ENCODE measurements at regions not wholly inside any gene's neighbourhood (a gene's known extent, or its start where the extent isn't known, plus 50 kb on each side); places are given as distances from the start of the nearest gene placed in this dataset.

DNA sequence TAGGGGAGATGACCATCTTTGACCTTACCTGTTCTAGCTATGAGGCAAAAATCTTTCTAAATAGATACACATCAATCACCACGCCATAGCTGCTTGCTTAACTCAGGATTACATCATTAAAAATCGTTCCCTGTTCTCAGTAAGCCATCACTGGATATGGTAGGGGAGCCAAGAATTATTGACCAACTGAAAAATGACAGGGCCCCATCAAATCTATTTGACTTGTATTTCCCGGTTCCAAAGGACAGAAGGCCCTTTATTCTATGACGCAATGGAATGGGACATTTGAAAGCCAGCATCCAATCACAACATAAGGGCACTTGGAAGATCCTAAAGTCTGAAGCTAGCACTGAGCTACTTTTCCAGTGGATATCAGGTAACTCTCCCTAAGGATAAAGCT is 75.6 kb upstream of the NOCT start:
- TF ChIP-seq, protein P1, sequence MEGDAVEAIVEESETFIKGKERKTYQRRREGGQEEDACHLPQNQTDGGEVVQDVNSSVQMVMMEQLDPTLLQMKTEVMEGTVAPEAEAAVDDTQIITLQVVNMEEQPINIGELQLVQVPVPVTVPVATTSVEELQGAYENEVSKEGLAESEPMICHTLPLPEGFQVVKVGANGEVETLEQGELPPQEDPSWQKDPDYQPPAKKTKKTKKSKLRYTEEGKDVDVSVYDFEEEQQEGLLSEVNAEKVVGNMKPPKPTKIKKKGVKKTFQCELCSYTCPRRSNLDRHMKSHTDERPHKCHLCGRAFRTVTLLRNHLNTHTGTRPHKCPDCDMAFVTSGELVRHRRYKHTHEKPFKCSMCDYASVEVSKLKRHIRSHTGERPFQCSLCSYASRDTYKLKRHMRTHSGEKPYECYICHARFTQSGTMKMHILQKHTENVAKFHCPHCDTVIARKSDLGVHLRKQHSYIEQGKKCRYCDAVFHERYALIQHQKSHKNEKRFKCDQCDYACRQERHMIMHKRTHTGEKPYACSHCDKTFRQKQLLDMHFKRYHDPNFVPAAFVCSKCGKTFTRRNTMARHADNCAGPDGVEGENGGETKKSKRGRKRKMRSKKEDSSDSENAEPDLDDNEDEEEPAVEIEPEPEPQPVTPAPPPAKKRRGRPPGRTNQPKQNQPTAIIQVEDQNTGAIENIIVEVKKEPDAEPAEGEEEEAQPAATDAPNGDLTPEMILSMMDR (conservative IDR thresholded peaks at IDR 0.05; ENCODE audit: low read depth, low read length), result no peak
- no peak for TF ChIP-seq EZH2 (IDR thresholded peaks at IDR 0.05; ENCODE audit: low read length, unreplicated experiment)
- no peak for TF ChIP-seq EZH2phosphoT487 (IDR thresholded peaks at IDR 0.05; ENCODE audit: borderline replicate concordance, low read length)

All from PC-3 (cell line).